SK-N-SH (cell line): ENCODE measurements at regions not wholly inside any gene's neighbourhood (a gene's known extent, or its start where the extent isn't known, plus 50 kb on each side); places are given as distances from the start of the nearest gene placed in this dataset.

Experiments used
- CTCF ChIP-seq: fragments of 200-600 bp; sonication (generic); IDR thresholded peaks from 2 replicates; pipeline ENCODE4 v1.6.1; 2017; ENCODE audit warnings: antibody characterized with exemption, mild to moderate bottlenecking, moderate library complexity
- EP300 ChIP-seq, 2 experiments: IDR thresholded peaks; 2 replicates each; pipeline versions ENCODE4 v1.4.0 to v1.6.1; 2012; ENCODE audit warnings: borderline replicate concordance in 1 of 2, low read depth in 1 of 2, low read length in 1 of 2

- no peak for TF ChIP-seq CTCF
- no peak for TF ChIP-seq EP300 (IDR thresholded peaks at IDR 0.05; ENCODE audit: borderline replicate concordance in 1 of 2, low read depth in 1 of 2, low read length in 1 of 2)
Observed at GRCh38 chr5:62714296-62714695, 135.7 kb downstream of the LRRC70 start.
